HCT116 (cell line): ENCODE measurements at regions not wholly inside any gene's neighbourhood (a gene's known extent, or its start where the extent isn't known, plus 50 kb on each side); places are given as distances from the start of the nearest gene placed in this dataset.
A peak's percentile ranks its signal among the peaks of the same experiment; 100 is the strongest.

Source experiments
- CBX3 ChIP-seq: IDR thresholded peaks from 2 replicates; pipeline ENCODE4 v1.6.1; 2012; ENCODE audit warnings: low read depth
- CEBPB ChIP-seq: IDR thresholded peaks from 2 replicates; pipeline ENCODE4 v1.6.1; 2012; ENCODE audit warnings: low read depth
- EZH2 ChIP-seq: fragments of 200-600 bp; sonication (generic); IDR thresholded peaks from 2 replicates; pipeline ENCODE4 v1.6.1; 2017; ENCODE audit warnings: antibody characterized with exemption, mixed run types
- EZH2phosphoT487 ChIP-seq: fragments of 200-600 bp; IDR thresholded peaks from 2 replicates; pipeline ENCODE4 v1.6.1; 2018; ENCODE audit warnings: antibody characterized with exemption, borderline replicate concordance
- FOSL1 ChIP-seq: IDR thresholded peaks from 2 replicates; pipeline ENCODE4 v1.6.1; 2012; ENCODE audit warnings: low read depth
- JUND ChIP-seq: IDR thresholded peaks from 2 replicates; pipeline ENCODE4 v1.6.1; 2012
- POLR2A ChIP-seq: IDR thresholded peaks from 2 replicates; pipeline ENCODE4 v1.7.0; 2011; ENCODE audit warnings: borderline replicate concordance; ENCODE audit not compliant: insufficient read depth, insufficient read length; ENCODE audit errors: extremely low read depth
- POLR2AphosphoS5 ChIP-seq: IDR thresholded peaks from 2 replicates; pipeline ENCODE4 v1.6.1; 2011; ENCODE audit warnings: mild to moderate bottlenecking, low read depth, low read length, moderate library complexity
- RAD21 ChIP-seq: IDR thresholded peaks from 2 replicates; pipeline ENCODE4 v1.6.1; 2012; ENCODE audit warnings: low read depth, mild to moderate bottlenecking
- SIN3A ChIP-seq: IDR thresholded peaks from 2 replicates; pipeline ENCODE4 v1.6.1; 2012; ENCODE audit warnings: low read depth
- YY1 ChIP-seq: IDR thresholded peaks from 2 replicates; pipeline ENCODE4 v1.6.1; 2011; ENCODE audit warnings: low read length, low read depth, moderate library complexity, mild to moderate bottlenecking; ENCODE audit not compliant: insufficient replicate concordance; ENCODE audit errors: extremely low read depth
- TF ChIP-seq, protein P1 (sequence below): IDR thresholded peaks from 2 replicates; pipeline ENCODE4 v1.6.1; 2012; ENCODE audit warnings: low read depth
- TF ChIP-seq, protein P2 (sequence below), 3 experiments: fragments of 200-600 bp in 1 of 3; sonication (generic) in 1 of 3; IDR thresholded peaks in 2 of 3; conservative IDR thresholded peaks in 1 of 3; 2 replicates each; pipeline ENCODE4 v1.5.1; 2012 to 2017; ENCODE audit warnings: low read depth in 2 of 3, low read length in 2 of 3, antibody characterized with exemption in 1 of 3, borderline replicate concordance in 1 of 3, control low read depth in 1 of 3, mild to moderate bottlenecking in 1 of 3, mixed read lengths in 1 of 3, mixed run types in 1 of 3, moderate library complexity in 1 of 3; ENCODE audit not compliant: insufficient read depth in 1 of 3
- TF ChIP-seq, protein P3 (sequence below): IDR thresholded peaks from 2 replicates; pipeline ENCODE4 v1.6.1; 2012

DNA sequence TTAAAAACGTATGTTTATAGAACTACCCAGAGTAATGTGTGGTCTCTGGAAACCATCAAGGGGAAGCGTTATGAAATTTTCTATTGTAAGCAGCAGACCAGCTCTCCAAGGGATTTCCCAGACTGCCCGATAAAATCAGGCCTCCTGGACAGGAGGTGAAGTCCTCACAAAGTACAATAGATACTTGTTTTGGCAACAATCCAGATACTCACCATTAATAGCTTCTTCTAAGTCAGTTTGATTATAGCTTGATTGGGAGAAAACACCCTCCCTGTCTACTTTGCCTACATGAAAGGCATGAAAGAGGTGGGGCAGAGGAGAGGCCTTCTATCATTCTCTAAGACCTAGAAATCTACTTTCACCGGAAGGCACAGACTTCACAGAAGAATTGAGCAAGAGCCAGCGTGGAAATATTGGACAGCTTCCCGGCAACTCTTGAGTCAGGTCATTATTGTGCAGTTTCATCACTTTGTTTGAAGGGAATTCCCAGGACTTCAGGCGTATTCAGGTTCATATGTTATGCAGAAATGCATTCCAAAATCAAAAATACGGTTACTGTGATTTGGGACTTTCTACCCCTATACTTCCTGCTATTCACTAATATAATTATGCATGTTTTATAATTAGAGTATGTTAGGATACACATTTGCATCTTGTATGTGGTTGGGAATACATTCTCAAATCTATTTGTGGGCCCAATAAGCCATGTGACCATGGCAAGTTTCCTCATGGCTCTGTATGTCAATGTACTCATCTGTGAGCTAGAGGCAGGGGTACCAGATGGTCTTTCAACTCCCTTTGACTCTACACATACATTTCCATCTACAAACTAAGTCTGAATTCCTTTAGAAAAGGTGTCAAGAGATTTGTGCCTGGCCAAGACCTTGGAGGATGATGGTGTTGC, 103.5 kb downstream of the CD47 start:
- TF ChIP-seq, protein P1, sequence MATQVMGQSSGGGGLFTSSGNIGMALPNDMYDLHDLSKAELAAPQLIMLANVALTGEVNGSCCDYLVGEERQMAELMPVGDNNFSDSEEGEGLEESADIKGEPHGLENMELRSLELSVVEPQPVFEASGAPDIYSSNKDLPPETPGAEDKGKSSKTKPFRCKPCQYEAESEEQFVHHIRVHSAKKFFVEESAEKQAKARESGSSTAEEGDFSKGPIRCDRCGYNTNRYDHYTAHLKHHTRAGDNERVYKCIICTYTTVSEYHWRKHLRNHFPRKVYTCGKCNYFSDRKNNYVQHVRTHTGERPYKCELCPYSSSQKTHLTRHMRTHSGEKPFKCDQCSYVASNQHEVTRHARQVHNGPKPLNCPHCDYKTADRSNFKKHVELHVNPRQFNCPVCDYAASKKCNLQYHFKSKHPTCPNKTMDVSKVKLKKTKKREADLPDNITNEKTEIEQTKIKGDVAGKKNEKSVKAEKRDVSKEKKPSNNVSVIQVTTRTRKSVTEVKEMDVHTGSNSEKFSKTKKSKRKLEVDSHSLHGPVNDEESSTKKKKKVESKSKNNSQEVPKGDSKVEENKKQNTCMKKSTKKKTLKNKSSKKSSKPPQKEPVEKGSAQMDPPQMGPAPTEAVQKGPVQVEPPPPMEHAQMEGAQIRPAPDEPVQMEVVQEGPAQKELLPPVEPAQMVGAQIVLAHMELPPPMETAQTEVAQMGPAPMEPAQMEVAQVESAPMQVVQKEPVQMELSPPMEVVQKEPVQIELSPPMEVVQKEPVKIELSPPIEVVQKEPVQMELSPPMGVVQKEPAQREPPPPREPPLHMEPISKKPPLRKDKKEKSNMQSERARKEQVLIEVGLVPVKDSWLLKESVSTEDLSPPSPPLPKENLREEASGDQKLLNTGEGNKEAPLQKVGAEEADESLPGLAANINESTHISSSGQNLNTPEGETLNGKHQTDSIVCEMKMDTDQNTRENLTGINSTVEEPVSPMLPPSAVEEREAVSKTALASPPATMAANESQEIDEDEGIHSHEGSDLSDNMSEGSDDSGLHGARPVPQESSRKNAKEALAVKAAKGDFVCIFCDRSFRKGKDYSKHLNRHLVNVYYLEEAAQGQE, result no peak
- TF ChIP-seq, protein P2, sequence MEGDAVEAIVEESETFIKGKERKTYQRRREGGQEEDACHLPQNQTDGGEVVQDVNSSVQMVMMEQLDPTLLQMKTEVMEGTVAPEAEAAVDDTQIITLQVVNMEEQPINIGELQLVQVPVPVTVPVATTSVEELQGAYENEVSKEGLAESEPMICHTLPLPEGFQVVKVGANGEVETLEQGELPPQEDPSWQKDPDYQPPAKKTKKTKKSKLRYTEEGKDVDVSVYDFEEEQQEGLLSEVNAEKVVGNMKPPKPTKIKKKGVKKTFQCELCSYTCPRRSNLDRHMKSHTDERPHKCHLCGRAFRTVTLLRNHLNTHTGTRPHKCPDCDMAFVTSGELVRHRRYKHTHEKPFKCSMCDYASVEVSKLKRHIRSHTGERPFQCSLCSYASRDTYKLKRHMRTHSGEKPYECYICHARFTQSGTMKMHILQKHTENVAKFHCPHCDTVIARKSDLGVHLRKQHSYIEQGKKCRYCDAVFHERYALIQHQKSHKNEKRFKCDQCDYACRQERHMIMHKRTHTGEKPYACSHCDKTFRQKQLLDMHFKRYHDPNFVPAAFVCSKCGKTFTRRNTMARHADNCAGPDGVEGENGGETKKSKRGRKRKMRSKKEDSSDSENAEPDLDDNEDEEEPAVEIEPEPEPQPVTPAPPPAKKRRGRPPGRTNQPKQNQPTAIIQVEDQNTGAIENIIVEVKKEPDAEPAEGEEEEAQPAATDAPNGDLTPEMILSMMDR (IDR thresholded peaks at IDR 0.05 in 2 of 3, conservative IDR thresholded peaks at IDR 0.05 in 1 of 3; ENCODE audit: borderline replicate concordance in 1 of 3, insufficient read depth in 1 of 3, low read depth in 2 of 3, low read length in 2 of 3), result no peak
- no peak for TF ChIP-seq EZH2
- TF ChIP-seq POLR2A, result no peak
- TF ChIP-seq POLR2AphosphoS5, result no peak
- TF ChIP-seq RAD21, result no peak; the same call in 1 of the 2 replicates
- TF ChIP-seq JUND, result peak; percentile 27
- TF ChIP-seq, protein P3, sequence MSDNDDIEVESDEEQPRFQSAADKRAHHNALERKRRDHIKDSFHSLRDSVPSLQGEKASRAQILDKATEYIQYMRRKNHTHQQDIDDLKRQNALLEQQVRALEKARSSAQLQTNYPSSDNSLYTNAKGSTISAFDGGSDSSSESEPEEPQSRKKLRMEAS, result peak; percentile 38; the same call in 1 of the 2 replicates
- no peak for TF ChIP-seq EZH2phosphoT487
- no peak for TF ChIP-seq FOSL1
- TF ChIP-seq YY1, result no peak
- no peak for TF ChIP-seq SIN3A
- TF ChIP-seq CEBPB, result peak; percentile 92
- TF ChIP-seq CBX3, result peak; percentile 67; the same call in 1 of the 2 replicates
